Mononuclear cell (primary cell): ENCODE measurements at regions not wholly inside any gene's neighbourhood (a gene's known extent, or its start where the extent isn't known, plus 50 kb on each side); places are given as distances from the start of the nearest gene placed in this dataset.

Experiments used
- H3K27me3 ChIP-seq: 2 replicates; pipeline ENCODE4 v1.6.0; 2011; ENCODE audit warnings: low read length, control low read depth; ENCODE audit not compliant: insufficient read depth
- H3K4me1 ChIP-seq: 2 replicates; pipeline ENCODE4 v1.5.1; 2011; ENCODE audit warnings: mild to moderate bottlenecking, low read length, control low read depth; ENCODE audit not compliant: insufficient read depth
- H3K4me3 ChIP-seq: 2 replicates; pipeline ENCODE4 v1.5.1; 2011; ENCODE audit warnings: mild to moderate bottlenecking, low read length, moderate library complexity
- H3K9me3 ChIP-seq: 2 replicates; pipeline ENCODE4 v1.5.1; 2011; ENCODE audit warnings: low read depth, mild to moderate bottlenecking, control low read depth, low read length

DNA sequence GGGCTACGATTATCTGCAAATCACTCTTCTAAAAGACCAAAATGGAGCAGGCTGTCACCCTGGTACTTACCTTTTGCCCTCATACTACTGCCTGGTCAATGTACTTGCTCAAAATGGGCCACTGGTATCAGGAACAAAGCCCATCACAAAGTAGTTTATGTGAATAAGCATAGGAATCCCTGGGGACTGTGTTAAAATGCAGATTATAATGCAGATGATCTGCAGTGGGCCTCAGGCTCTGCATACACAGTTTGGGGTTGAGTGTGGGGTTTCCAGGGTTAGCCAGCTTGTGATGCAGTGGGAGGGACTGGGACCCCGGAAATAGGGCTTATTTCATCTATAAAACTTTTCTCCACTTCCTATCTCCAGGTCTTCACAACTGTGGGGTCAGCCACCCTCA is 173.1 kb downstream of the HSD17B3 start:
- H3K9me3 ChIP-seq, result no peaks in the 10 kb centered on the region
- no peaks in the 10 kb centered on the region for H3K27me3 ChIP-seq
- H3K4me3 ChIP-seq, result no peak overlapping the region
- H3K4me1 ChIP-seq, result no peaks in the 10 kb centered on the region

- no peaks in the 10 kb centered on the region for H3K9me3 ChIP-seq
- no peaks in the 10 kb centered on the region for H3K27me3 ChIP-seq
- H3K4me3 ChIP-seq, result no peak overlapping the region
- no peaks in the 10 kb centered on the region for H3K4me1 ChIP-seq
Observed at GRCh38 chr9:96126321-96126881, 175.6 kb downstream of the HSD17B3 start.

DNA sequence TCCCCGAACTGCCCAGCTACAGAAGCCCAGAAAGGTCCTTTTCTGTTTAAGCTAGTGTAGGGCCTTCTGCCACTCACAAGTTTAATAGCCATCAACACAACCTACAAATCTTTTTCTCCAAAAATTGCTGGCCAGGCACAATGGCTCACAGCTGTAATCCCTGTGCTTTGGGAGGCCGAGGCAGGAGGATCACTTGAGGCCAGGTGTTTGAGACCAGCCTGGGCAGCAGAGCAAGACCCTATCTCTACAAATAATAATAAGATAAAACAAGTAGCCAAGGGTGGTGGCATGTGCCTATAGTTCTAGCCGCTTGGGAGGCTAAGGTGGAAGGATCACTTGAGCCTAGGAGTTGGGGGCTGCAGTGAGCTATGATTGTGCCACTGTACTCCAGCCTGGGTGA is 176.4 kb downstream of the HSD17B3 start:
- H3K4me1 ChIP-seq, result no peaks in the 10 kb centered on the region
- H3K9me3 ChIP-seq, result no peaks in the 10 kb centered on the region
- no peaks in the 10 kb centered on the region for H3K27me3 ChIP-seq
- H3K4me3 ChIP-seq, result no peak overlapping the region

GRCh38 chr9:96122751-96123150 is 179.2 kb downstream of the HSD17B3 start:
- Histone ChIP-seq H3K4me1 (peaks cover 11% of the 10 kb centered on the region), H3K9me3 (no peaks in the 10 kb centered on the region), H3K4me3 (no peak overlapping the region), H3K27me3 (no peaks in the 10 kb centered on the region)

DNA sequence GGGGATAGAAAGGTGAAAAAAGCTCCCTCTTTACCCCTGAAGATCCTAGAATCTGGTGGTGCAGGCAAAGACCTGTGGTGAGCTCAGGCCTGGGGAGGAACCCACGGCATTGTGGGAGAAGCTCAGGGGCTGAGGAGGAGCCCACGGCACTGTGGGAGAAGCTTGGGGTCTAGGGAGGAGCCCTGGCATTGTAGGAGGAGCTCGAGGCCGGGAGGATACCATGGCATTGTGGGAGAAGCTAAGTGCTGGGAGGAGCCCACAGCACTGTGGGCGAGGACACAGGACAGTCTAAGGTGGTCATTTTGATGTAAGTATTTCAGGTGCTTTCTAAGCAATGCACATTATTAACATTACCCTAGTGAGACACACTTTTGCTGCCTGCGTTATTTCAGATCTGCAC is 179.7 kb downstream of the HSD17B3 start:
- Histone ChIP-seq H3K4me1 (peaks cover 16% of the 10 kb centered on the region), H3K4me3 (no peak overlapping the region), H3K27me3 (no peaks in the 10 kb centered on the region), H3K9me3 (no peaks in the 10 kb centered on the region)

GRCh38 chr9:96121136-96121535 is 180.8 kb downstream of the HSD17B3 start:
- H3K4me1 ChIP-seq, result peaks cover 28% of the 10 kb centered on the region
- no peaks in the 10 kb centered on the region for H3K27me3 ChIP-seq
- H3K4me3 ChIP-seq, result no peak overlapping the region
- H3K9me3 ChIP-seq, result no peaks in the 10 kb centered on the region

DNA sequence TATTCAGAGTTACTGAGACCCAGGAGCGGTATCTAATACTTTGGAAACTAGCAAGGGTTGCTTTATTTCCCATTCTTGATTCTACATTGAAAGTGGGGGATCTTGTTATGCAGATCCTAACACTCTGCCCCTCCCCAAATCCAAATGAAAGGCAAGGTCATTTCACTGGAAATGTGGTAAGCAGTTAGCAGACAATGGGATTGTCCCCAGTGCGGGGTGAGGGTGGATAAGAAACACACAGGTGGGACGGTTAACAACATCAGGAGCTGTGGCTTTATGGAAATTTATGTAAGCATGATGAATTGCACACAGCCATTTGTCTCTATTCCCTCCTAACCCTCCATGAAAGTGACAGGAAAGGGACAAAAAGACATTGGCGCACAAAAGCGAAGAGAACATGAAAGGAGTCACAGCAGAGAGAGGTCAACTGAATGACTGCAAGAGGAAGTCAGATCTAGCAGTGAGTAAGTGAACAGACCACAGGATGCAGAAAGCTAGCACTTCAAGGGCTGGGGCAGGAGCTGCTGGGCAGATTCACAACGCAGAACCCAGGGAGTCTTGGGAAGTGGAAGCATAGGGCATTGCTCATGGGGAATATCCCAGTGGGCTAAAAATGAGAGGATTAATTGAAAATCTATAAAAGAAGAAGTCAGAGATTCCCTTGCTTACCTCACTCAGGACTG is 184.4 kb downstream of the HSD17B3 start:
- Histone ChIP-seq H3K27me3 (no peaks in the 10 kb centered on the region), H3K4me3 (no peak overlapping the region)

GRCh38 chr9:96116275-96117064 is 185.5 kb downstream of the HSD17B3 start:
- Histone ChIP-seq H3K27me3 (no peaks in the 10 kb centered on the region), H3K4me3 (no peak overlapping the region), H3K4me1 (peaks cover 31% of the 10 kb centered on the region), H3K9me3 (no peaks in the 10 kb centered on the region)

More for the DNA sequence above, 184.4 kb downstream of the HSD17B3 start:
- H3K9me3 ChIP-seq, result no peaks in the 10 kb centered on the region
- peaks cover 31% of the 10 kb centered on the region for H3K4me1 ChIP-seq

GRCh38 chr9:96115836-96116235 is 186.1 kb downstream of the HSD17B3 start:
- Histone ChIP-seq H3K4me1 (peaks cover 31% of the 10 kb centered on the region), H3K4me3 (no peak overlapping the region), H3K9me3 (no peaks in the 10 kb centered on the region), H3K27me3 (no peaks in the 10 kb centered on the region)

DNA sequence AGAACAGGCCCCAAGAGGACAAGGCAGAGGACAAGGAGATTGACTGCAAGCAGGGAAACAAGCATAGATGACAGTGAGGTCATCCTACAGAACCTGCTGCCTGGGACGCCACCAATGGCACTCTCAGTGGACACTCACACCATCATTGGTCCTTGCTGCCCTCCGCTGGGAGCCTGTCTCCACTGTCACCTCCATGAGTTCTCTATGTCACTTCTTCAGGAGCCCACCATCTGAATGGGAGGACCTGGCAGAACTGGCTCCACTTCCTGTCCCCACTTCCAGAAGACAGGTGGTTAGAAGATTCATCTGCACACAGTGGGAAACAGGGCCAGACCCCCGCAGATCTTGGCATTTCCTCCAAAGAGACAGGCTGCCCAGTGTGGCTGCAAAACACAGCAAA is 188.9 kb downstream of the HSD17B3 start:
- no peaks in the 10 kb centered on the region for H3K27me3 ChIP-seq
- peaks cover 30% of the 10 kb centered on the region for H3K4me1 ChIP-seq
- no peaks in the 10 kb centered on the region for H3K9me3 ChIP-seq
- H3K4me3 ChIP-seq, result no peak overlapping the region

DNA sequence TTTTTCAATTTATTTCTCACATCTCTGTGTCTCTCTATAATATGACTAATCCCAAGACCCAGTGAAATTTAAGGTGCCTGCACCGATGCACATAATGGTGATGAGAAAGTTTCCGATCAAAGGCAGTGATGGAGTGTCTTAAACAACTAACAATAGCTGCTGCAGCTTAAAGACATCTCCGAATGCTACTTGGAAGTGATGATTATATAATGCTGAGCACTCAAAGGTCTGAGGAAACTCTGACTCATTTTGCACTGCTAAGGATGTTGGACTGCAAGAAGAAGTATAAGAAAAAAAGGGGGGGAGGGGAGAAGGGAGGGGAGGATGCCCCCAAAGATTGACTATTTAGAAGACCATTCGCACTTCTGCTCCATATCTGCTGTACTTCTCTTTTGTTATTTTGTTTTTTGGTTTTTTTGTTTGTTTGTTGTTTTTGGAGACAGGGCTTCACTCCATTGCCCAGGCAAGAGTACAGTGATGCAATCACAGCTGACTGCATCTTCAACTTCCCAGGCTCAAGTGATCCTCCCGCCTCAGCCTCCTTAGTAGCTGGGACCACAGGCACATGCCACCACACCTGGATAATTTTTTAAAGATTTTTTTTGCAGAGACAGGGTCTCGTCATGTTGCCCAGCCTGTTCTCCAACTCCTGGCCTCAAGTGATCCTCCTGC is 192.2 kb downstream of the HSD17B3 start:
- H3K27me3 ChIP-seq, result no peaks in the 10 kb centered on the region
- H3K4me3 ChIP-seq, result no peak overlapping the region
- H3K4me1 ChIP-seq, result peaks cover 8% of the 10 kb centered on the region
- peaks cover 17% of the 10 kb centered on the region for H3K9me3 ChIP-seq

DNA sequence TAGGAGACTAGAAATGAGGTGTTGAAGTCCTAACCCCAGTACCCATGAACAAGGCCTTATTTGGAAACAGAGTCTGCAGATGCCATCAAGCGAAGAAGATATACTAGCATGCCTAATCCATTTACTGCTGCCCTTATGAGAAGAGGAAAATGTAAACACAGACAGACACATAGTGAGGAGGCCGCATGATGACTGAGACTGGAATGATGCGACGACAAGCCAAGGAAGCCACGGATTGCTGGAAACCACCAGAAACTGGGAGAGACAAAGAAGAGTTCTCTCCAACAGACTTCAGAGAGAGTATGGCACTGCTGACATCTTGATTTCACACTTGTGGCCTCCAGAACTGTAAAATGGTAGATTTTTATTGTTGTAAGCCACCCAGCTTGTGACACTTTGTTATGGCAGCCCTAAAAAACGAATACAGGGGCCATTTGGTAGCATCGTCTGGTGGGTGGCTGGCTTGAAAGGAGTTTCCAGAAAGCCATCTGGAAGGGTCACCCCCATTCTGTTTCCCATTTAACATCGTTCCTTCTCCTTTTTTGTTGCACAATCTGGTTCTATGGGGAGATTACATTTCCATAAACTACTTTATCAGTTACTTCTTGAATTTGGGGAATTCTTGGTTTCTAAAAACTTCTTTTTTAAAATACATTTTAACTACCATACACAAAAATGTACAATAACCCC is 193.1 kb downstream of the HSD17B3 start:
- H3K4me1 ChIP-seq, result peaks cover 8% of the 10 kb centered on the region
- H3K4me3 ChIP-seq, result no peak overlapping the region
- H3K9me3 ChIP-seq, result peaks cover 26% of the 10 kb centered on the region

GRCh38 chr9:96107436-96107835 is 194.5 kb downstream of the HSD17B3 start:
- Histone ChIP-seq H3K27me3 (no peaks in the 10 kb centered on the region), H3K4me1 (peaks cover 8% of the 10 kb centered on the region), H3K9me3 (peaks cover 27% of the 10 kb centered on the region), H3K4me3 (no peak overlapping the region)

More for the DNA sequence above, 193.1 kb downstream of the HSD17B3 start:
- H3K27me3 ChIP-seq, result no peaks in the 10 kb centered on the region

- Histone ChIP-seq H3K4me1 (peaks cover 7% of the 10 kb centered on the region), H3K9me3 (peaks cover 19% of the 10 kb centered on the region), H3K27me3 (no peaks in the 10 kb centered on the region), H3K4me3 (no peak overlapping the region)
Observed at GRCh38 chr9:96100385-96101300, 201.3 kb downstream of the HSD17B3 start.
